Hepatocyte (in vitro differentiated cells): ENCODE measurements at regions not wholly inside any gene's neighbourhood (a gene's known extent, or its start where the extent isn't known, plus 50 kb on each side); places are given as distances from the start of the nearest gene placed in this dataset.

Experiments used
- DNase-seq: peaks from one replicate; pipeline ENCODE4 v3.0.0-alpha.2; 2016; ENCODE audit warnings: low spot score
- H2AFZ ChIP-seq: fragments of 200-600 bp; sonication (generic); 2 replicates; pipeline ENCODE4 v1.6.0; 2016; ENCODE audit warnings: antibody characterized with exemption, mild to moderate bottlenecking
- H3K27ac ChIP-seq: fragments of 200-600 bp; sonication (generic); 2 replicates; pipeline ENCODE4 v1.5.1; 2016; ENCODE audit warnings: mild to moderate bottlenecking
- H3K27me3 ChIP-seq: fragments of 200-600 bp; sonication (generic); 2 replicates; pipeline ENCODE4 v1.6.1; 2016
- H3K36me3 ChIP-seq: fragments of 200-600 bp; sonication (generic); replicated peaks from 2 replicates; pipeline ENCODE4 v1.5.1; 2016; ENCODE audit warnings: low read depth; ENCODE audit not compliant: insufficient read depth
- H3K4me1 ChIP-seq: fragments of 200-600 bp; sonication (generic); 2 replicates; pipeline ENCODE4 v1.5.1; 2016; ENCODE audit warnings: mild to moderate bottlenecking, moderate library complexity; ENCODE audit not compliant: insufficient read depth
- H3K4me2 ChIP-seq: fragments of 200-600 bp; sonication (generic); 2 replicates; pipeline ENCODE4 v1.6.0; 2016
- H3K4me3 ChIP-seq: fragments of 200-600 bp; sonication (generic); 2 replicates; pipeline ENCODE4 v1.5.1; 2016; ENCODE audit warnings: mild to moderate bottlenecking
- H3K79me2 ChIP-seq: fragments of 200-600 bp; sonication (generic); 2 replicates; pipeline ENCODE4 v1.6.0; 2017; ENCODE audit warnings: mild to moderate bottlenecking
- H3K9me2 ChIP-seq: fragments of 200-600 bp; sonication (generic); replicated peaks from 2 replicates; pipeline ENCODE4 v1.6.0; 2017; ENCODE audit warnings: mild to moderate bottlenecking; ENCODE audit not compliant: insufficient read depth
- H3K9me3 ChIP-seq: fragments of 200-600 bp; sonication (generic); 2 replicates; pipeline ENCODE4 v1.5.1; 2016; ENCODE audit warnings: low read depth, mild to moderate bottlenecking
- H4K20me1 ChIP-seq: fragments of 200-600 bp; sonication (generic); 2 replicates; pipeline ENCODE4 v1.6.0; 2016; ENCODE audit warnings: mild to moderate bottlenecking; ENCODE audit not compliant: insufficient read depth, poor library complexity, severe bottlenecking
- CTCF ChIP-seq: fragments of 200-600 bp; sonication (generic); IDR thresholded peaks from 2 replicates; pipeline ENCODE4 v1.5.1; 2016; ENCODE audit warnings: antibody characterized with exemption, mild to moderate bottlenecking; ENCODE audit not compliant: poor library complexity
- EZH2 ChIP-seq: fragments of 200-600 bp; sonication (generic); IDR thresholded peaks from 2 replicates; pipeline ENCODE4 v1.6.1; 2016; ENCODE audit warnings: antibody characterized with exemption, mild to moderate bottlenecking, borderline replicate concordance
- EZH2phosphoT487 ChIP-seq: fragments of 200-600 bp; sonication (generic); IDR thresholded peaks from one replicate; pipeline ENCODE4 v1.6.1; 2018; ENCODE audit warnings: antibody characterized with exemption, mild to moderate bottlenecking, low read depth, moderate library complexity; ENCODE audit not compliant: unreplicated experiment, severe bottlenecking
- WGBS: methylation state at CpG from one replicate; pipeline ENCODE4 v1.1.6; 2016; ENCODE audit warnings: low lambda C conversion rate; ENCODE audit errors: missing lambda C conversion rate; 5-methylcytosine and 5-hydroxymethylcytosine counted together

- Histone ChIP-seq H3K4me1 (no peaks in the 10 kb centered on the region), H4K20me1 (no peaks in the 10 kb centered on the region), H3K4me2 (no peak overlapping the region), H3K4me3 (no peak overlapping the region), H3K36me3 (no peaks in the 10 kb centered on the region), H3K9me2 (no peaks in the 10 kb centered on the region), H3K79me2 (no peaks in the 10 kb centered on the region), H3K27me3 (peaks cover 3% of the 10 kb centered on the region), H3K9me3 (no peaks in the 10 kb centered on the region), H2AFZ (no peak overlapping the region), H3K27ac (no peak overlapping the region)
- 55% methylated on average over 2 of the region's 2 CpGs for WGBS
- DNase-seq, result no peak
- TF ChIP-seq EZH2phosphoT487, result no peak
- TF ChIP-seq CTCF, result no peak
- TF ChIP-seq EZH2, result no peak
Observed at GRCh38 chr2:234812851-234813250, 139.0 kb upstream of the SH3BP4 start.

GRCh38 chr2:234808907-234809306, 142.9 kb upstream of the SH3BP4 start:
- H3K27me3 ChIP-seq, result peaks cover 3% of the 10 kb centered on the region
- no peaks in the 10 kb centered on the region for H3K79me2 ChIP-seq
- no peaks in the 10 kb centered on the region for H3K4me1 ChIP-seq
- TF ChIP-seq EZH2 (no peak), EZH2phosphoT487 (no peak), CTCF (no peak)
- H3K4me3 ChIP-seq, result no peak overlapping the region
- WGBS, result 88% methylated on average over 2 of the region's 2 CpGs
- H3K9me2 ChIP-seq, result no peaks in the 10 kb centered on the region
- no peak overlapping the region for H3K27ac ChIP-seq
- no peak overlapping the region for H3K4me2 ChIP-seq
- no peak overlapping the region for H2AFZ ChIP-seq
- DNase-seq, result no peak
- H4K20me1 ChIP-seq, result no peaks in the 10 kb centered on the region
- H3K36me3 ChIP-seq, result no peaks in the 10 kb centered on the region
- H3K9me3 ChIP-seq, result no peaks in the 10 kb centered on the region

- H4K20me1 ChIP-seq, result no peaks in the 10 kb centered on the region
- no peaks in the 10 kb centered on the region for H3K4me1 ChIP-seq
- H3K9me2 ChIP-seq, result no peaks in the 10 kb centered on the region
- WGBS, result 95% methylated on average over 1 of the region's 1 CpG
- H3K79me2 ChIP-seq, result no peaks in the 10 kb centered on the region
- no peak overlapping the region for H3K27ac ChIP-seq
- peaks cover 3% of the 10 kb centered on the region for H3K27me3 ChIP-seq
- H3K9me3 ChIP-seq, result no peaks in the 10 kb centered on the region
- H3K4me3 ChIP-seq, result no peak overlapping the region
- H3K36me3 ChIP-seq, result no peaks in the 10 kb centered on the region
- H3K4me2 ChIP-seq, result no peak overlapping the region
- DNase-seq, result no peak
- H2AFZ ChIP-seq, result no peak overlapping the region
- no peak for TF ChIP-seq EZH2phosphoT487
- TF ChIP-seq EZH2, result no peak
Observed at GRCh38 chr2:234806818-234807217, 145.0 kb upstream of the SH3BP4 start.

- Histone ChIP-seq H3K4me3 (no peak overlapping the region), H3K4me1 (no peaks in the 10 kb centered on the region), H3K36me3 (no peaks in the 10 kb centered on the region), H4K20me1 (no peaks in the 10 kb centered on the region), H3K27ac (no peak overlapping the region), H3K27me3 (peaks cover 3% of the 10 kb centered on the region), H3K9me3 (no peaks in the 10 kb centered on the region), H3K9me2 (no peaks in the 10 kb centered on the region), H3K4me2 (no peak overlapping the region), H2AFZ (no peak overlapping the region), H3K79me2 (no peaks in the 10 kb centered on the region)
- no peak for TF ChIP-seq CTCF
- TF ChIP-seq EZH2phosphoT487, result no peak
- no peak for TF ChIP-seq EZH2
- no peak for DNase-seq
- WGBS, result 88% methylated on average over 1 of the region's 1 CpG
Observed at GRCh38 chr2:234805836-234806235, 146.0 kb upstream of the SH3BP4 start.
